ENCODE measurements at regions not wholly inside any gene's neighbourhood (a gene's known extent, or its start where the extent isn't known, plus 50 kb on each side); places are given as distances from the start of the nearest gene placed in this dataset.
A peak's percentile ranks its signal among the peaks of the same experiment; 100 is the strongest.

GRCh38 chr7:41065663-41066062 is 637.2 kb downstream of the INHBA start:
- TF ChIP-seq, protein P1, sequence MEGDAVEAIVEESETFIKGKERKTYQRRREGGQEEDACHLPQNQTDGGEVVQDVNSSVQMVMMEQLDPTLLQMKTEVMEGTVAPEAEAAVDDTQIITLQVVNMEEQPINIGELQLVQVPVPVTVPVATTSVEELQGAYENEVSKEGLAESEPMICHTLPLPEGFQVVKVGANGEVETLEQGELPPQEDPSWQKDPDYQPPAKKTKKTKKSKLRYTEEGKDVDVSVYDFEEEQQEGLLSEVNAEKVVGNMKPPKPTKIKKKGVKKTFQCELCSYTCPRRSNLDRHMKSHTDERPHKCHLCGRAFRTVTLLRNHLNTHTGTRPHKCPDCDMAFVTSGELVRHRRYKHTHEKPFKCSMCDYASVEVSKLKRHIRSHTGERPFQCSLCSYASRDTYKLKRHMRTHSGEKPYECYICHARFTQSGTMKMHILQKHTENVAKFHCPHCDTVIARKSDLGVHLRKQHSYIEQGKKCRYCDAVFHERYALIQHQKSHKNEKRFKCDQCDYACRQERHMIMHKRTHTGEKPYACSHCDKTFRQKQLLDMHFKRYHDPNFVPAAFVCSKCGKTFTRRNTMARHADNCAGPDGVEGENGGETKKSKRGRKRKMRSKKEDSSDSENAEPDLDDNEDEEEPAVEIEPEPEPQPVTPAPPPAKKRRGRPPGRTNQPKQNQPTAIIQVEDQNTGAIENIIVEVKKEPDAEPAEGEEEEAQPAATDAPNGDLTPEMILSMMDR (IDR thresholded peaks at IDR 0.05; ENCODE audit: insufficient read depth, low read depth, low read length) = no peak
- no peak overlapping the region for H3K4me3 ChIP-seq (ENCODE audit: low read depth, low read length)
- no peak for DNase-seq (ENCODE audit: low read depth)

DNA sequence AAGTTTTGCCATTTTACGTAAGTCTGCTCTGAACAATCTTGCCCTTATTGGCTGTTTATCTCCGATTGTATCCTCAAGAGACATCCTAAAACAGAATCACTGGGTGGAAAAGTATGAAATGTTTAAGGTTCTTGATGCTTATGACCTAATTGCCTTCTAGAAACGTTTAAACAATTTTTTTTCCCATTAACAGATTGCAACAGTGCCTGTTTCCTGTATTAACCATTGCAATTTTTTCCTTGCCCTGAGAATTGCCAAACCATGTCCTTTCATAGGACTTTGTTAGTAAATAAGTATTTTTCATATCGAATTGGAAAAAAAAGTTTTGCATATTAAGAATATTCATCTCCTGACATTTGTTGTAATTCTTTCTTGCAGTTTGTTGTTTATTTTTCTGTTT is 639.8 kb downstream of the INHBA start:
- peak; percentile 23 for DNase-seq (ENCODE audit: low read depth)
- no peak overlapping the region for H3K4me3 ChIP-seq (ENCODE audit: low read depth, low read length)
- TF ChIP-seq, protein P1 (IDR thresholded peaks at IDR 0.05; ENCODE audit: insufficient read depth, low read depth, low read length) = no peak

DNA sequence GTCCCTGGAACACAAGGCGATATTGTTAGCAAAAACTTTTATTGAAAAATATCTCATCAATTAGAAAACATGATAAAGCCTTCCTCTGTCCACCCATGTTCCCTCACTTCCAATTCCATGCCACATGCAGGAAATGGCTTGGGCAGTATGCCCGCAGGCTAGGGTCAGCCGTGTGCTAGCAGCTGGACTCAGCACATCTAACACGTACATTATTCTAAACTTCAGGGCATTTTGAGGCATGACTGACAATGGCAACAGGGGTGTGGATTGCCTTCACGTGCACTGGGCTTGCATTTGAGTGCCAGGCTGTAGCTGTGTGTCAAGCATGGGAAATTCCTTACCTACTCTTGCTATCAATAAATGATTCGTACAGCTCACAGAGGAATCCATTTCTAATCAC is 642.1 kb downstream of the INHBA start:
- no peak for DNase-seq (ENCODE audit: low read depth)
- TF ChIP-seq, protein P1 (IDR thresholded peaks at IDR 0.05; ENCODE audit: insufficient read depth, low read depth, low read length) = no peak
- no peak overlapping the region for H3K4me3 ChIP-seq (ENCODE audit: low read depth, low read length)

DNA sequence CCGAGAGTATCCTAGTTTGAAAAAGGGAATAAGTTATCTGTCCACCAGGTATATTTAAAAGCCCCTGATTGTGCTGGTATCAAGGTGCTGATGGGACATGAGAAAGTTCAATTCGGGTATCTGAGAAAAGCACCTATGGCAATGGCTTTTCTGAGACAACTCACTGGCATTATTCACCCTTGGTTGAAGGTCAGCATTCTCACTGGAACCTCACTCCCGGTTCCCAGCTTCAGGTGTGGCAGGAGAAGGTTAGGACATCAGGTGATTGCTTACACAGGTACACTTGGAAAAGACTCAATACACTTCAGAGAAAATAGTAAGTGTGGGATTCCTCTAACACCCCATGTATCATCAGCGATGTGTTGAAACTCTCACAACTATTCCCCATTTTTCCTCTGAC is 643.1 kb downstream of the INHBA start:
- H3K4me3 ChIP-seq (ENCODE audit: low read depth, low read length) = no peak overlapping the region
- TF ChIP-seq, protein P1 (IDR thresholded peaks at IDR 0.05; ENCODE audit: insufficient read depth, low read depth, low read length) = no peak

DNA sequence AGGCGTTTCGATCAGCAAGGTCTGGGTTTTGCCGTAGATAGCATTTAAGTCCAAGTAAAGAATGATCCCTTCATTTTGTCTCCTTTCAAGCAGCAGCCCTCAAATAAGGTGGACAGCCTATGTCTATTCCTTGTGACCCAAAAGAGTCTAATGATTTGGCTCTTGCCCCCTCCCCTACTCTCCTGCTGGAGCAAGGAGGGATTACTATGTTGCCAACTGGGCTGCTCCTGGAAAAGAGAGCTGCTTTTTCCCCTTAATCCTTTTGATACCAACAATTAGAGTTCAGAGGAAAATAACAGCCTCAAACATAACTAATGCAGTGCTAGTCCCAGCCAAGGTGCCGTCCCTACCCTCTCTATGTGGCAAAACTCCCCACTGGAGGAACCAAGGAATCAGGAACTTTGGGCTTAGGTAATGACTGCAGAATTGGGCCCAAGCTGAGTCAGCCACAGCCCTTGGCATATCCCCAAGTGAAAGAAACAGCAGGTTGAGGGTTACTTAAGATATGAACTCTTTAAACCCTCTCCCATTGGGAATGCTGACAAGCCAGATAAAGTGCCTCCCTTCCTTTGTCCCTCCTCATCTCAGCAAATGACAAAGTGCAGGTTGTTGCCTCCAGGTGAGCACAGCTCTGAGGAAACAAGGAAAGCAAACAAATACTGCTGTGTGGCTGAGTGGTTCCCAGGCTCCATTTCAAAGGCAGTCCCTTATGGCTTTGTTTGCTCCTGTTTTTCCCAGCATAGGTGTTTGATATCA is 643.7 kb downstream of the INHBA start:
- TF ChIP-seq, protein P1 (IDR thresholded peaks at IDR 0.05; ENCODE audit: insufficient read depth, low read depth, low read length) = no peak
- H3K4me3 ChIP-seq (ENCODE audit: low read depth, low read length) = no peak overlapping the region
- peak; percentile 12 for DNase-seq (ENCODE audit: low read depth)

More for the DNA sequence above, 643.1 kb downstream of the INHBA start:
- no peak for DNase-seq (ENCODE audit: low read depth)

GRCh38 chr7:41054960-41055661 is 647.8 kb downstream of the INHBA start:
- DNase-seq (ENCODE audit: low read depth) = no peak
- H3K4me3 ChIP-seq (ENCODE audit: low read depth, low read length) = no peak overlapping the region
- TF ChIP-seq, protein P1 (IDR thresholded peaks at IDR 0.05; ENCODE audit: insufficient read depth, low read depth, low read length) = no peak
